GM18870 (cell line): ENCODE measurements at regions not wholly inside any gene's neighbourhood (a gene's known extent, or its start where the extent isn't known, plus 50 kb on each side); places are given as distances from the start of the nearest gene placed in this dataset.

Source experiments
- ATAC-seq: cut with Tn5 transposase; IDR thresholded peaks from one replicate; pipeline ENCODE4 v1.9.1; 2021; ENCODE audit warnings: moderate library complexity; ENCODE audit not compliant: unreplicated experiment

DNA sequence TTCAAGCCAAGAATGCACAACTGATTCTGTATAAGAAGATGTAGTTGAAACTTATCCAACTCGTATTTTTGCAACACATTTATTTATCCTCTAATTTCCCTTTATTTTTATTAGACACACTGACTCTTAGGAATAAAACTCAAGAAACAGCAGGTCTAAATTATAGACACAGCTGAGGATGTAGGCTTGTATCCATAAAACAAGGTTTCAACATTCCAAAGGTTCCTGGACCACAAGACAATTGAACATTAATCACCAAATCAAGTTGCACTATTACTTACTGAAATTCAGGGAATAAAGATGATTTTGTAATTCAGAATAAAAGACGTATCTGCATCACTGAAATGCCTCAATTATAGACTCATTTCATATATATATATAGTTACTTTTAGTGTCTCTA, 683.5 kb upstream of the GRIA3 start:
- ATAC-seq, result no peak

DNA sequence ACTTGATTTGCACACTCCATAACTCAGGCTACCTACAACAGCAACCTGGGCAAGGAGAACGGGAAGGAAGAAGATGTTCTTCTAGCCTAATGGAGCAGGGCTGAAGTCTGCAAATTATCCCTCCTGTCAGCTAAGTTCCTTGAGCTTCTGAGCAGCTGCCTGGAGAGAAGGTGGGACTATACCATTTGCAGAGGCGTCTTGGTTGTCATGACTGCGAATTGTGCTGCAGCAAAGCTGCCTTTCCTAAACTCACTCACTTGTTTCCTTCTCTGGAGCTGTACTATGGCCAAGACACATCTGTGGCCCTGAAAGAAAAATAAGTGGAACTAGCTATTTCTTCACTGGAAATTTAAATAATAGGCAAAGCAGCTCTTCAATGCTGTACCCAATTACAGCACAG, 682.4 kb upstream of the GRIA3 start:
- ATAC-seq, result no peak

- ATAC-seq, result no peak
Measured at GRCh38 chrX:122504026-122504425, 680.1 kb upstream of the GRIA3 start.

GRCh38 chrX:122512561-122513072, 671.5 kb upstream of the GRIA3 start:
- ATAC-seq, result no peak

DNA sequence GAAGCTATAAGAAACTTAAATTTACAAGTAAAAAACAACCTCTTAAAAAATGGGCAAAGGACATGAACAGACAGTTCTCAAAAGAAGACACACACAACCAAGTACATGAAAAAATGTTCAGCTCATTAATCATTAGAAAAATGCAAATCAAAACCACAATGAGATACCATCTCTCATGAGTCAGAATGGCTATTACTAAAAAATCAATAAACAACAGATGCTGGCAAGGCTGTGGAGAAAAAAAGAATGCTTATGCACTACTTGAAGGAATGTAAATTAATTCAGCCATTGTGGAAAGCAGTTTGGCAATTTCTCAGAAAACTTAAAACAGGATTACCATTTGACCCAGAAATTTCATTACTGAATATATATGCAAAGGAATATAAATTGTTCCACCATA, 666.3 kb upstream of the GRIA3 start:
- no peak for ATAC-seq

- no peak for ATAC-seq
Measured at GRCh38 chrX:122545778-122546177, 638.3 kb upstream of the GRIA3 start.

- no peak for ATAC-seq
Measured at GRCh38 chrX:122546269-122546668, 637.8 kb upstream of the GRIA3 start.

DNA sequence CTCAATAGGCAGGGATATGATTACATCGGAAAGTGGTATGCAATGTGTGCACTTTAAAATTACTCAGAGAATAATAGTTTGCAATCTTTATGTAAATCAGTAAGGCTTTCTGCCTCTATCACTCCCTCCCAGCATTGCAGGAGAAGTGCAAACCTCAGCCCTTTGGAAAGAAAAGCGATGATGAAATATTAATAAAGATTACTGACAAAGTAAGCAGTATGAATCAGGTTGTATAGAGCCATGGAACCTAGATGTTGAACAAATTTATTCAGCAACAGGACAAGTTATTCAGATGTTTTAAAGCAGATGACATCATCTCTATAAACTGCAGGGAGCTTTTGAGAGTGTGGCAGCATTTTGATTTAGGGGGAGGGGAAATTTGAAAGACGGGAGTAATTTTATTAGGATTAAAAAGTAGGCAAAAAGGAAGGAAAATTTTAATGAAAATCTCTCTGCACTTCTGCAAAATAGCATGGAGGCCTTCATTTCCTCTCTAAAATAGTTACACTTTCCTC, 631.7 kb upstream of the GRIA3 start:
- no peak for ATAC-seq

GRCh38 chrX:122555925-122556324, 628.2 kb upstream of the GRIA3 start:
- ATAC-seq, result no peak

DNA sequence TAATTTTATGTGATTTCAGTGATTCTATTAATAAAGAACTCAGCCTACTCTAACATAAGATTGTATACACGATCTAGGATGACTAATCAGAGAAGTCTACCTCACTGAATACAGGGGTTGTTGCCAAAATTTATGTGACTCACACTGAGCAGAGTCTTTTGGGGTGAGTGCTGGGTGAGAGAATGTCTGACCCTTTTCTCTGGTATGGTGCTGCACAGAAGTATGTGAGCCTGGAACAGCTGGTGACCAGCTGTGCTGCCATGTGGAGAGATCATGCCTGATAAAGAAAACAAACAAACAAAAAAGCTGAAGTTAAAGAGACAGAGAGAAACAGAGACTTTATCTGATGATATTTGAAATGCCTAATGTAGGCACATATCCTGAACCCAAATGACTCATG, 618.1 kb upstream of the GRIA3 start:
- no peak for ATAC-seq

DNA sequence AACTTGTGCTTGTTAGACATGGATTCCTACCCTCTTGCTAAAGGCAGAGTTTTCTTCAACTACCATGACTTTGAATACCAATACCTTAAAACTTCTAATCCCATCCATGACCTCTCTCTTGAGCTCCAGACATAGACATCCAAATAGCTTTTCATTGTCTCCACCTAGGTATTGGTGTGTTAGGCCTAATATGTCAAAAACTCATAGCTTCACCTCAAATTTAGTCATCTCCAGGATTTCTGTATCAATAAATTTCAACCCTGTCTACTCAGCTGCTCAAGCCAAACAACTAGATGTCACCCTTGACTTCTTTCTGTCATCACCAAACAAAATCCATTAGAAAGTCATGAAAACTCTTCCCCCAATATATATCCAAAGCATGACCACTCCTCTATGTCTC, 617.7 kb upstream of the GRIA3 start:
- no peak for ATAC-seq

DNA sequence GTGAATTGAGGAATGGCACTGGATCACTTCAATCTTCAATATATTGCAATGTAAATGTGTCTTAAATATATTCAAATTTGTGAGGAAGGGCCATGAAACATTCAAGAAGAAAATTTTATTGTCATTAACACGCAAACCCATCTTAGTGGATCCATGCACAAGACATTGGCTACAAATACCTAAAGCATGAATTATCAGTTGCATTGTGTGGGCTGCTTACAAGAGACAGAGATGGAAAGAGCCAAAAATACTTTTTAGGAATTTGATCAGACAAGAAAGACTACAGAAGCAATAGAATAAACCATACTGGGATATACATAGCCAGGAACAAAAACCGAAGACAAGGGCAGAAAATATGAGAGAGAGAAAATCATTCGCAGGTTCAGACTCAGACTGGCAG, 616.2 kb upstream of the GRIA3 start:
- no peak for ATAC-seq

DNA sequence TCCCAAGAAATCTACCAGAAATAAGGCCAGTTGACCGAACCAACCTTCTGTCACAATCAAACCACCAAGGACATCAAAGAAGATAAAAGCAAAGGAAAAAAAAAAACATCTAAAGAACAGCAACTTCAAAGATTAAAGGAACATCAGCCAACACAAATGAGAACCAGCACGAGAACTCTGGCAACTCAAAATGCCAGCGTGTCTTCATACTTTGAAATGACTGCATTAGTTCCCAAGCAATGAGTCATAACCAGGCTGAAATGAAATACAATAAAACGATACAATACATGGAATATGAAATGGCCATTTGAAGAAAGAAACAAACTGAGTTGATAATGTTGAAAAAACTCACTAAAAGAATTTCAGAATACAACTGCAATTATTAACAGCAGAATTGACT, 611.6 kb upstream of the GRIA3 start:
- no peak for ATAC-seq

- ATAC-seq, result no peak
Measured at GRCh38 chrX:122579036-122579435, 605.0 kb upstream of the GRIA3 start.

GRCh38 chrX:122579526-122579925, 604.6 kb upstream of the GRIA3 start:
- ATAC-seq, result no peak

- no peak for ATAC-seq
Measured at GRCh38 chrX:122582280-122582974, 601.7 kb upstream of the GRIA3 start.

DNA sequence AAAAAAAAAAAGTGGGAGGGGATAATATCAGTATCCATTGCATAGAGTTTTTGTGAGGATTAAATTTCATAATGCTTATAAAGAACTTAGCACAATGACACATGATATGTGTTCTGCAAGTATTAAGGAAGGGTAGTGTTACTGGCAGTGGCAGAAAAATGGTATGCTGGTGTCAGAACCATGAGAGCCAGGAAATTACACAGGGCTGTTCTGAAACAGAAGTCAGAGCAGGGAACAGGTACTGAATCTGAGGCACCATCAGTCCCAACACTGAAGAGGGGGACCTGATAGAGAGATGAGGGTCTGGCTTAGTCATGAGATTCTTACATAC, 601.1 kb upstream of the GRIA3 start:
- no peak for ATAC-seq

- no peak for ATAC-seq
Measured at GRCh38 chrX:122583551-122583950, 600.5 kb upstream of the GRIA3 start.

DNA sequence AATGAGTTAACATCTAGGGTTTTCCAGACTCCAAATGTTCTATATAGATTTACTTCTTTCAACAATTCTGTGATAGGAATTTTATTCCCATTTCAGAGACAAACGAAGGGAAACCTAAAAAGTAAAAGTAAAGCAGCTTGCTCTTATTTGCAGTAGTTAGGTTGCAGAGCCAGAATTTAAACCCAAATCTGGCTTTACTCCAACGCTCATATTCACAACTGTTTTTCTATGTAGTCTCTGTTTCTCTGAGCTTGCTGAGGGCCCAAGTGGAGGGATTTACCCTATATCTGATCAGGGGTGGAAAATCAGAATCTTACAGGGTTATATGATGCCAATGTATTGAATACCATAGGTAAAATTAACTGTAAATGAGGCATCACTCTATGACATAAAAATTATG, 599.1 kb upstream of the GRIA3 start:
- no peak for ATAC-seq

DNA sequence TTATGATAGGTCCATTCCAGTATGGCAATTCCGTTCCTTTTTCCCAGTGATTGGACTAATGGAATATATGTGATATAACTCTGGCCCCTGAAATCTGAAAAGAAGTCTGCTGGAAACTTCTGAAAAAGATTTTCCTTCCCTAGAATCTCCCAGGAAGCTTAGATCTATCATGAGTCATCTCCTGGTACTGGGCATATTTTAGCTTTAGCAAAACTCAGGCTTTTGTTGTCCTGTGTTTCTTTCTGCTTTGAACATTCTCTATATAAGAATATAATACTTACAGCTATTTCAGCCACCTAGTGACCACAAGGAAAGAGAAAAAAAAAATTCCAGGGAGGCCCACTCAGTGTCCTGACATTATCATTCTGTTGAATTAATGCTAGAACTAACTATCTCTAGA, 597.2 kb upstream of the GRIA3 start:
- no peak for ATAC-seq

DNA sequence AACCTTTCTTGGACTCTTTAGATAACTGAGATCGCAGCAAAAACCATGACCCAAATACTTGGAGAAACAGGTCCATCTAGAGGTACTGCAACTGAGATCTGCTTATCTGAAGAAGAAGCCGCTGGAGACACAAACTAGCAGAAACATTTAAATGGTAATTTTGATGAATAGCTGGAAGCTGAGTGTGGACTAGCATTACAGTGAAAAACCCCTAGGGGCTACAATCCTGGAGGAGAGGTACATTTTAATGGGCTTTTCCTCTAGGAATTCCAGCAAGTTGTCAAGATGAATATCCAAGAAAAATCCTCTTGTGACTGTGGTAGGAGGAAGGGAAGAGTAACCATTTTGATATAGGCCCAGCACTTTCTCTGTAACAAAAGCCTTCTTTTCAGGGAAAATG, 592.5 kb upstream of the GRIA3 start:
- no peak for ATAC-seq

- ATAC-seq, result no peak
Measured at GRCh38 chrX:122596998-122597397, 587.1 kb upstream of the GRIA3 start.

DNA sequence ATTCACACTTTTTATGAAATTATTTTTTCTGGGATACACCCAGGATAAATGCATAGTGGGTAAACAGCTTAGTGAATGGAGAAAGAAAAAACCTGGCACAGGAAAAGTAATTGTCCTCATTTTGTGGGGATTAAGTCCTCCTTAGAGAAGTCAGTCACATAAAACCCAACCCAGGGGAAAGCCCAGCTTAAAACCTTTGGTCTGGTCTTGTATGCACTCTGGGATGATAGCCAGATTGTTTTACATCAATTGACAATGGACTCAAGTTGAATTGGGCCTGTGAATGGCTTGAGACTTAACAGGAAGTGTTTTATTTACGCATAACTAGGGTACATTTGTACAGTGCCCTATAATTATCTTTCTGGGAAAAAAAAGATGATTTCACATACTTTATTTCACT, 561.3 kb upstream of the GRIA3 start:
- ATAC-seq, result no peak
